HepG2 (cell line): ENCODE measurements at regions not wholly inside any gene's neighbourhood (a gene's known extent, or its start where the extent isn't known, plus 50 kb on each side); places are given as distances from the start of the nearest gene placed in this dataset.

Experiments
- ATAC-seq: fragments of 200-7000 bp; cut with Tn5 transposase; 3 replicates; pipeline ENCODE4 v1.9.1; 2020; ENCODE audit warnings: mild to moderate bottlenecking, moderate library complexity
- BruUV-seq: library from RNA; stranded (reverse); fragments of 400-500 nt; replicated peaks from 2 replicates; lab custom pipeline; 2021; lab: Mats Ljungman, UMichigan
- CTCF ChIA-PET: fragments of 300-600 bp; formaldehyde crosslinking; extraction: SDS; loops from one replicate; lab custom pipeline; 2021; ENCODE audit warnings: low total read pairs, inconsistent platforms, low intra/inter-chr PET ratio; lab: Yijun Ruan, JAX
- POLR2A ChIA-PET: fragments of 350-600 bp; sonication (Branson Sonifier 250); formaldehyde crosslinking; loops from one replicate; lab custom pipeline; 2020; ENCODE audit warnings: antibody characterized with exemption, inconsistent platforms; lab: Yijun Ruan, JAX
- DNase-seq: peaks from one replicate; pipeline ENCODE4 v3.0.0-alpha.2; 2015; ENCODE audit warnings: low spot score
- FAIRE-seq: peaks from 3 replicates; lab custom pipeline; 2011; peaks lifted over from hg19 to GRCh38; lab: Jason Lieb, UNC
- H2AFZ ChIP-seq: one replicate; pipeline ENCODE4 v1.6.1; 2011; ENCODE audit warnings: low read length, inconsistent platforms
- H3K27ac ChIP-seq: fragments of 300-600 bp; 3 replicates; pipeline ENCODE4 v1.8.0; 2011; ENCODE audit warnings: mixed run types, mild to moderate bottlenecking, mixed read lengths, low read length, inconsistent platforms; ENCODE audit not compliant: insufficient read depth; ENCODE audit errors: extremely low read length
- H3K27me3 ChIP-seq, 2 experiments: fragments of 200-600 bp in 1 of 2; 2 replicates in 1 of 2; 3 replicates in 1 of 2; pipeline versions ENCODE4 v1.6.0 to v1.8.0; 2011; ENCODE audit warnings: low read length in 2 of 2, mild to moderate bottlenecking in 2 of 2, moderate library complexity in 2 of 2, inconsistent platforms in 1 of 2; ENCODE audit not compliant: insufficient read depth in 2 of 2, control insufficient read depth in 1 of 2
- H3K36me3 ChIP-seq, 2 experiments: fragments of 200-600 bp in 1 of 2; replicated peaks in 1 of 2; 2 replicates in 1 of 2; 3 replicates in 1 of 2; pipeline versions ENCODE4 v1.5.1 to v1.8.0; 2011; ENCODE audit warnings: low read length in 2 of 2, inconsistent platforms in 1 of 2; ENCODE audit not compliant: insufficient read depth in 2 of 2, control insufficient read depth in 1 of 2
- H3K4me1 ChIP-seq: 2 replicates; pipeline ENCODE4 v1.5.1; 2012; ENCODE audit warnings: low read length, inconsistent platforms; ENCODE audit not compliant: insufficient read depth
- H3K4me2 ChIP-seq: 2 replicates; pipeline ENCODE4 v1.6.0; 2011; ENCODE audit warnings: low read depth, low read length, inconsistent platforms
- H3K4me3 ChIP-seq, 3 experiments: fragments of 200-600 bp in 1 of 3; sonication (generic), shearing (Covaris generic) in 1 of 3; replicated peaks in 1 of 3; 2 replicates each; pipeline ENCODE4 v1.5.1; 2011 to 2016; ENCODE audit warnings: low read length in 3 of 3, inconsistent platforms in 2 of 3, low read depth in 2 of 3, mild to moderate bottlenecking in 2 of 3, control low read depth in 1 of 3, mixed read lengths in 1 of 3; ENCODE audit not compliant: insufficient read depth in 1 of 3
- H3K79me2 ChIP-seq: one replicate; pipeline ENCODE4 v1.6.1; 2011; ENCODE audit warnings: low read length, inconsistent platforms; ENCODE audit not compliant: insufficient read depth
- H3K9ac ChIP-seq: 2 replicates; pipeline ENCODE4 v1.6.0; 2011; ENCODE audit warnings: mild to moderate bottlenecking, low read depth, low read length, inconsistent platforms; ENCODE audit not compliant: insufficient read depth
- H3K9me3 ChIP-seq: 2 replicates; pipeline ENCODE4 v1.5.1; 2012; ENCODE audit warnings: mild to moderate bottlenecking, low read length
- H4K20me1 ChIP-seq: 2 replicates; pipeline ENCODE4 v1.6.0; 2011; ENCODE audit warnings: inconsistent platforms, mild to moderate bottlenecking, low read length, moderate library complexity; ENCODE audit not compliant: insufficient read depth
- DMTF1 ChIP-seq: sonication (generic); formaldehyde crosslinking; IDR thresholded peaks from 2 replicates; pipeline ENCODE4 v1.4.0; 2020; ENCODE audit warnings: mild to moderate bottlenecking, missing genetic modification reagents
- EED ChIP-seq: sonication (generic); formaldehyde crosslinking; IDR thresholded peaks from 2 replicates; pipeline ENCODE4 v1.5.0; 2020; ENCODE audit warnings: mild to moderate bottlenecking, missing genetic modification reagents
- FUBP1 ChIP-seq: sonication (generic); formaldehyde crosslinking; IDR thresholded peaks from 2 replicates; pipeline ENCODE4 v1.5.1; 2020; ENCODE audit warnings: missing genetic modification reagents, mild to moderate bottlenecking, borderline replicate concordance
- KDM3A ChIP-seq: IDR thresholded peaks from 2 replicates; pipeline ENCODE4 v1.6.1; 2018; ENCODE audit warnings: low read depth, missing compliant biosample characterization
- MXD1 ChIP-seq: sonication (generic); formaldehyde crosslinking; IDR thresholded peaks from 2 replicates; pipeline ENCODE4 v1.4.0; 2020; ENCODE audit warnings: mild to moderate bottlenecking, missing genetic modification reagents
- NCOA1 ChIP-seq: sonication (generic); formaldehyde crosslinking; IDR thresholded peaks from 2 replicates; pipeline ENCODE4 v1.9.0; 2021; ENCODE audit warnings: missing genetic modification reagents
- PITX1 ChIP-seq: sonication (generic); formaldehyde crosslinking; IDR thresholded peaks from 2 replicates; pipeline ENCODE4 v1.5.1; 2020; ENCODE audit warnings: mild to moderate bottlenecking, missing genetic modification reagents
- POLR2A ChIP-seq, 2 experiments: IDR thresholded peaks; 2 replicates each; pipeline ENCODE4 v1.6.1; 2011; ENCODE audit warnings: low read depth in 2 of 2, low read length in 2 of 2, mild to moderate bottlenecking in 1 of 2, moderate library complexity in 1 of 2; ENCODE audit not compliant: insufficient read depth in 1 of 2
- SCMH1 ChIP-seq: sonication (generic); formaldehyde crosslinking; IDR thresholded peaks from 2 replicates; pipeline ENCODE4 v1.9.0; 2021; ENCODE audit warnings: missing genetic modification reagents, mild to moderate bottlenecking, borderline replicate concordance
- SMARCE1 ChIP-seq: fragments of 450-650 bp; IDR thresholded peaks from 2 replicates; pipeline ENCODE4 v1.6.1; 2017; ENCODE audit warnings: borderline replicate concordance
- STAT5B ChIP-seq: sonication (generic); formaldehyde crosslinking; IDR thresholded peaks from 2 replicates; pipeline ENCODE4 v1.4.0; 2020; ENCODE audit warnings: missing genetic modification reagents
- TCF7L2 ChIP-seq: IDR thresholded peaks from 2 replicates; pipeline ENCODE4 v1.6.1; 2011; ENCODE audit warnings: mild to moderate bottlenecking, low read depth, low read length, moderate library complexity
- ZFAT ChIP-seq: sonication (generic); formaldehyde crosslinking; conservative IDR thresholded peaks from 2 replicates; pipeline ENCODE4 v1.8.1; 2023; ENCODE audit warnings: missing genetic modification reagents, inconsistent platforms
- ZNF224 ChIP-seq: sonication (generic); formaldehyde crosslinking; IDR thresholded peaks from 2 replicates; pipeline ENCODE4 v1.5.0; 2020; ENCODE audit warnings: mild to moderate bottlenecking, missing genetic modification reagents
- ZNF331 ChIP-seq: sonication (generic); formaldehyde crosslinking; IDR thresholded peaks from 2 replicates; pipeline ENCODE4 v1.4.0; 2020; ENCODE audit warnings: missing genetic modification reagents
- ZNF44 ChIP-seq: sonication (generic); formaldehyde crosslinking; IDR thresholded peaks from 2 replicates; pipeline ENCODE4 v1.5.1; 2020; ENCODE audit warnings: mild to moderate bottlenecking, missing genetic modification reagents
- ZNF496 ChIP-seq: sonication (generic); formaldehyde crosslinking; IDR thresholded peaks from 2 replicates; pipeline ENCODE4 v1.8.1; 2023; ENCODE audit warnings: mild to moderate bottlenecking, moderate library complexity, missing genetic modification reagents; ENCODE audit not compliant: insufficient replicate concordance
- ZNF605 ChIP-seq: sonication (generic); formaldehyde crosslinking; IDR thresholded peaks from 2 replicates; pipeline ENCODE4 v1.8.0; 2022; ENCODE audit warnings: mild to moderate bottlenecking, missing genetic modification reagents
- WGBS: methylation state at CpG from one replicate; pipeline ENCODE4 v1.1.6; 2017; ENCODE audit warnings: low lambda C conversion rate; 5-methylcytosine and 5-hydroxymethylcytosine counted together
- in situ Hi-C: cut with HindIII; loops from 2 replicates; pipeline ENCODE4 v1.10.0; 2017; ENCODE audit warnings: low pct_unique_long_range_greater_than_20kb; ENCODE audit not compliant: extremely low pct_ligation_motif_present
- intact Hi-C: fragments of 100-400 bp; cut with micrococcal nuclease; formaldehyde crosslinking; loops from one replicate; pipeline ENCODE4 v1.10.0; 2022; ENCODE audit not compliant: unreplicated experiment

- no peak for TF ChIP-seq ZNF605 (CRISPR knock-in tag)
Observed at GRCh38 chr3:68631850-68632545, 300.3 kb downstream of the TAFA4 start (continued).

GRCh38 chr3:68620211-68620610 lies 312.1 kb downstream of the TAFA4 start:
- intact Hi-C loops (no loop called here), in situ Hi-C loops (no loop called here)
- DNase-seq (no peak), FAIRE-seq (no peak), ATAC-seq (no peak)
- no peak overlapping the region for H3K4me3 ChIP-seq
- no peaks in the 10 kb centered on the region for H3K4me1 ChIP-seq
- no peak overlapping the region for H3K9ac ChIP-seq
- no peak overlapping the region for H3K4me2 ChIP-seq
- 53% methylated on average over 5 of the region's 6 CpGs for WGBS
- CTCF ChIA-PET: no interaction called here
- H3K27me3 ChIP-seq: no peaks in the 10 kb centered on the region
- H3K27ac ChIP-seq: no peak overlapping the region
- H4K20me1 ChIP-seq: no peaks in the 10 kb centered on the region
- no peaks in the 10 kb centered on the region for H3K36me3 ChIP-seq
- POLR2A ChIA-PET: no interaction called here
- H3K9me3 ChIP-seq: no peaks in the 10 kb centered on the region; the same call in 1 of the 2 replicates
- BruUV-seq: no TSS peak
- H3K79me2 ChIP-seq: no peaks in the 10 kb centered on the region
- no peak overlapping the region for H2AFZ ChIP-seq
- no peak for TF ChIP-seq TCF7L2
- no peak for TF ChIP-seq ZNF224 (CRISPR knock-in tag)
- no peak for TF ChIP-seq POLR2A (IDR thresholded peaks at IDR 0.05; ENCODE audit: insufficient read depth in 1 of 2, low read depth in 2 of 2, low read length in 2 of 2)
- TF ChIP-seq SMARCE1: no peak
- TF ChIP-seq DMTF1 (CRISPR knock-in tag): no peak
- no peak for TF ChIP-seq PITX1 (CRISPR knock-in tag)
- TF ChIP-seq ZNF496 (CRISPR knock-in tag): no peak
- no peak for TF ChIP-seq STAT5B (CRISPR knock-in tag)
- no peak for TF ChIP-seq SCMH1 (CRISPR knock-in tag)
- TF ChIP-seq MXD1: no peak
- no peak for TF ChIP-seq ZNF44
- no peak for TF ChIP-seq FUBP1
- no peak for TF ChIP-seq NCOA1
- TF ChIP-seq ZFAT (CRISPR knock-in tag): no peak
- no peak for TF ChIP-seq KDM3A (CRISPR knock-in tag)
- TF ChIP-seq EED (CRISPR knock-in tag): no peak
- TF ChIP-seq ZNF331 (CRISPR knock-in tag): no peak
